Skeletal muscle cell (primary cell): ENCODE measurements at regions not wholly inside any gene's neighbourhood (a gene's known extent, or its start where the extent isn't known, plus 50 kb on each side); places are given as distances from the start of the nearest gene placed in this dataset.
"Not testable (repeated sequence)": the region's sequence is repeated elsewhere in the genome, so short reads cannot be mapped to it uniquely, and the experiment has no call there.

Source experiments
- DNase-seq: peaks from one replicate; pipeline ENCODE4 v3.0.0-alpha.2; 2010; ENCODE audit warnings: low read depth
- H3K4me3 ChIP-seq: 2 replicates; pipeline ENCODE4 v1.5.1; 2011; ENCODE audit warnings: low read depth, mild to moderate bottlenecking, control low read depth, low read length, moderate library complexity

DNA sequence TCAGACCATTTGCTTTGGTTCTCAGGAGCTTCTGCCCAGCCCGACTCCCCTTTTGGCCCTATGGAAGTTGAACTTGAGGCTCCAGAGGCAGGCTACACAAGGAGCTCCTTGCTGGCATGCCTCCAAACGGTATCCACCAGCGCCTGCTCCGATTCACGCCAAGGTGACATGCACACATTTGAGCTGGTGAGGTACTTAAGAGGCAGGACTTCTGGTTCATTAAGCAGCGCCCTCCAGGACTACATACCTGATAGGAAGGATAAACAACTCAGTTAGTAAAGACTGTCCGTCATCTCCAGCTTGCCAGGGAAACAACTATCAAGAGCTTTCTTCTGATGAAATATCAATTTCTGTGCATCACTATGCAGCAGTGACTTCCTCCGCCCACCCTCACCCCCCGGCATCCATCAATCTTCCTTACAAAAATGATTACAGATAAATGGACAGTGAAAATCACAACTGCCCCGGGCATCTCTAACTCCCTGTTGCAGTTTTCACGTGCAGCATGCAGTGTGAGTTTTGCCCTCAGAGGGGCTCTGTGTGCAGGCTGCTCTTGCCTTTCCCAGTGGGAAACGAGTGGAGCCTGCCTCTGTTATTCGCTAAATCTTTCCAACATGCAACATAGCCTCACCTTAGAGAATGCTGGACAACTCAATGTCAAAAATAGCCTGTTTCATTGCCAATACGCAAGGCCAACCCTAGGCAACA lies 122.9 kb downstream of the ARRDC4 start:
- no peak overlapping the region for H3K4me3 ChIP-seq

DNA sequence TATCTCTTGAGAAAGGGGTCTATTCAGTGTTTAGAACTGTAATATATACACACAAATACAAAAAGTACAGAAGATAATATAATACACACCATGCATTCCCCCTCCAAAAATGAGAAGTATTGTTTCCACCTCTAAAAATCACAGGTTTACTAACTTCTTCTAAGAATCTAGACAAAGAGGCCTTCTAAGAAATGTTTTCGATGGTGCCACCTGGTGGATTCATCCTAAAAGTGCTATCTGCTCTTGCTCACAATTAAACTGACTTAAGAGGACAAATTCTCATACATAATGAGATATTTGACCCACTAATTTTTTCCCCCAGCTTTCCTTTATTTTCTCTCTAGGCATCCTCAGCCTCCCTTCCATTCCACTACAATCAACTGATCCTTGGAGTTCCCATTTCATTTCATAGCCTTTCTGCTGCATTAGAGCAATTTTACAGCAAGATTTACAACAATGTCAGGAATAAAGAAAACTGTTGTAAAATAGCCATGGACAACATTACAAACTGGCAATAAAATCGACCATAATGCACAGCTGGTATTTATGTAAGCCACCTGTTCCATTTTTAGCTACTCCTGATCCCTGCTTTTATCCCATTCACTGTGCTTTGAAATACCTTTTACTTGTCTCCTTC lies 124.6 kb downstream of the ARRDC4 start:
- no peak for DNase-seq
- no peak overlapping the region for H3K4me3 ChIP-seq

More for the DNA sequence above, 122.9 kb downstream of the ARRDC4 start:
- no peak for DNase-seq

DNA sequence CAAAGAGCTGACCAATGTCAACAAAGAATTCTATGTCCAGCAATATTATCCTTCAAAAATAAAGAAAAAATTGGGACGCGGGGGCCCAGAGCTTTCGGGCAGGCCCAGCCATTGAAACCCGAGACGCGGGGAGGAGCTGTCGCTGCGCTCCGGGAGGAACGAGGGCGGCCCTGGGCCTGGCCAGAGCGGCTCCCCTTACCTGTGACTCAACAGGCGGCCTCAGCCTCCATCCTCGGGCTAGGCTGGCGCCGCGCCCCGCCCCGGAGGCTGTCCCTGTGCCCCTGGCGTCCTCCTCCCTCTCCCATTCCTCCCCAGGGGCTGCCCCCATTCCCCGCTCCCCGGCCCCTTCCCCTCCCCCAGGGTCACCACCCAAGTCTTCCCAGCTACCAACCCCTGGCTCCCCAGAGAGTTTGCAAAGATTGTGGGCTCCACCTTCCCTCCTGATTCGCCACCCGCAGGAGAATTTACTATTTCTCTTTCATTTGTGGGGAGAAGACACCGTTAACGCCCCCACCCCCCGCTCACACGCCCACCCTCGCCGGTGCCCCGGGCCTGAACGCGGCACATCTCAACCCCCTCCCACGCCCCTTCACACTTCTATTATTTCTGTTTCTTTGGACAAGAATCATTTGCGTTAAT lies 127.9 kb downstream of the ARRDC4 start:
- DNase-seq, result not testable (repeated sequence)

DNA sequence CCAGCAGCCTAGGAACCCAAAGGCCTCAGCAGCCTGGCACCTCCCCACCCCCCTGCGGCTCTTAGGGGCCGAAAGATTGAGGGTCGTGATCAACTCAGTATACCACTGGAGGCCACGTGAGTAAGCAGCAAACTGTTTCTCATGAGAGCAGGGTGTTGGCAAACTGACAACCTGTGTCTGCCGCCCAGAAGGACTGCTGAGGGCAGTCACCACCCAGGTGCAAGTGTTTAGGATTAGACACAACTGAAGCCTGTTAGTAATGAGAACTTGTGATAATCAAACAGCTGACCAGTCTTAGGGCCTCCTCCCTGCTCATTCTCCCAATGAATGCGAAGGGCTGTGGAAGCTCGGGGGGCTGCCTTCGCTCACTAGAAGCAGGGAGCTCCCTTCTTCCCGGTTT lies 128.8 kb downstream of the ARRDC4 start:
- DNase-seq, H3K4me3 ChIP-seq: not testable (repeated sequence)

More for the DNA sequence above, 127.9 kb downstream of the ARRDC4 start:
- H3K4me3 ChIP-seq, result not testable (repeated sequence)

DNA sequence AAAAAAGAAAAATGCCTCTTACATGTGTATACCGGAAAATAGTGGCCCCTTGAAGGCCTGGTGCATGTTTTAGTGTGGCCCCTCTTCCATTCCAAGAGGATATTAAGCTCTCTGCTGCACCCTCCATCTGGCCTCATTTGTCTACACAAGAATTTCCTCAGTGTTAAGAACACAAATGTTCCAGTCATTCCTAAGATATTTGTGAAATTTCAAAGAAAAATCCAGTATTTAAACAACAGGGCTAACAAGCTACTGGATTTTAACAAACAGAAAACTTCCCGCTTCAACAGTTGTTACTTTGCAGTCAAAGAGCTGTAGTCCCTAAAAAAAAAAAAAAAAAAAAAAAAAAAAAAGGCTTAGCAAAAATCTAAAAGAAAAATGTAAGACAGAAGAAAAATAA lies 137.5 kb downstream of the ARRDC4 start:
- DNase-seq, result not testable (repeated sequence)

DNA sequence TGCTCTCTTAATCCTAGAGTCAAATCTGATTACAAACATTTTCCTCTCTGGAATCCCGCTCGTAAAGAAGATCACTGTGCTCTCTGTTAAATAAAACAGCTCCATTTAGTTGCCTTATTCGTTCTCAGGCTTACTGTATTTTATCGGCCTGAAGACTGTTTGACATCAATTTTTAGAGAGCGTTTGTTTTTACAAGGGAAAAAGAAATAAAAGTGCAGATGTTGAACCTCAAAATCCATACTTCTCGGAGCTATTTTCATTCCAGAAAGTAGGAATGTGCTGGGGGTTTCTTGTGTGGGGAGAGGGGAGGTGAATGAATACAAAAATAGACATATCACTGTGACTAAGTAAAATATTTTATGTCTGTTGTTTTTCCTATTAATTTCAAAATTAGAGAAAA lies 140.1 kb downstream of the ARRDC4 start:
- not testable (repeated sequence) for DNase-seq, H3K4me3 ChIP-seq

More for the DNA sequence above, 137.5 kb downstream of the ARRDC4 start:
- not testable (repeated sequence) for H3K4me3 ChIP-seq

DNA sequence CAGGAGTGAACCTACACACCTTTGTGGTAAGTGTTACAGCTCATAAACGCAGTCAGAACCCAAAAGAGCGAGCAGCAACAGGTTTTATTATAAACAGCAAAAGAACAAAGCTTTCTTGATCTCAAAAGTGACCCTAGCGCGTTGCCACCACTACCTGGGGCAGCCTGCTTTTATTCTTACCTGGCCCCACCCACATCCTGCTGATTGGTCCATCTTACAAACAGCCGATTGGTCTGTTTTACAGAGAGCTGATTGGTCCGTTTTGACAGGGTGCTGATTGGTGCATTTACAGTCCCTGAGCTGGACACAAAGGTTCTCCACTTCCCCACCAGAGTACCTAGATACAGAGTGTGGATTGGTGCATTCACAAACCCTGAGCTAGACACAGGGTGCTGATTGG lies 143.1 kb downstream of the ARRDC4 start:
- H3K4me3 ChIP-seq, result no peak overlapping the region
- no peak for DNase-seq

DNA sequence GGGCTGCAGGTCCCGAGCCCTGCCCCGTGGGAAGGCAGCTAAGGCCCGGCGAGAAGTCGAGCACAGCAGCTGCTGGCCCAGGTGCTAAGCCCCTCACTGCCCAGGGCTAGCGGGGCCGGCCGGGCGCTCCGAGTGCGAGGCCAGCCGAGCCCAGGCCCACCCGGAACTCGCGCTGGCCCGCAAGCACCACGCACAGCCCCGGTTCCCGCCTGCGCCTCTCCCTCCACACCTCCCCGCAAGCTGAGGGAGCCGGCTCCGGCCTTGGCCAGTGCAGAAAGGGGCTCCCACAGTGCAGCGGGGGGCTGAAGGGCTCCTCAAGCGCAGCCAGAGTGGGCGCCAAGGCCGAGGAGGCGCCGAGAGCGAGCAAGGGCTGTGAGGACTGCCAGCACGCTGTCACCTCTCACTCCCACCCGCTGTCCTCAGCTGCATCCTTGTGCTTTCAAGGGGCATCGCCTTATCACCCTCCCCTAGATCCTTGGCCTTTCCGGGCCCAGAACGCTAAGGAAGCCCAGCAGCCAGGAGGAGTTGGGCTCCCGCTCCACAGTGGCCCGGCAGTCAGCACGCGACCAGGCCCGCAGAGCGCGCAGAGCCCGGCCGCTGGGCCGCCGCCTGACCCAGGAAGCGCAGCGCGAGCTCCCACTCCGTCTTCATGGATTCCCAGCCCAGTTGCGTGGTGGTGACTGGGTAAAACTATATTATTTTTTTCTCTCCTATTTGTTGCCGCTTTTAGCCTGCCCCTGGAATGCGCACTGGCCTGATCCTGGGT lies 144.1 kb downstream of the ARRDC4 start:
- not testable (repeated sequence) for H3K4me3 ChIP-seq, DNase-seq

DNA sequence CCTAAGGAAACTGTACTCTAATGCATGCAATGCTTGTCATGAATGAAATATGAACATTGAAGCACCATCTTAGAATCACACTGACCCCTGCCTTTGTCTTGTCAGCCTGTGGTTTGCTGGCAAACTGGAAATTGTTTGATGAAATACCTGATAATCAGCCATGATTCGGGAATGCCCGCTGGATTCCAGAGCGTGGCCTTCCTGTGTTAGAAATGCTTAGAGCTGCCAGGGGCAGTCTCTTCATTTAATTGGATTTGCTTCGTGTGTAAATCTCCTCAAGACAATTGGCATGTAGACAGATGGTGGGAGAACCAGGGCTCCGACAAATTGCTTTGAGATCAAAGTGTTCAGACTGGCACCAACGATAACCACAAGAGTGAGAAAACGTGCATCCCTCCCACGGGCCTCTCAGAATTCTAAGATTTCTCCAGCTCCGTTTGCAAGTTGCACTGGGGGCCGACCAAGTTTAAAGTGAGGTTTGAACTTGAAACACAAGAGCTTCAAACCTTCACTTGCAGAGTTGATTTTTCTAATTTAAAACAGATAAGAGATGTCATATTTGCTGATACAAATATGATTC lies 146.2 kb downstream of the ARRDC4 start:
- not testable (repeated sequence) for DNase-seq, H3K4me3 ChIP-seq

DNA sequence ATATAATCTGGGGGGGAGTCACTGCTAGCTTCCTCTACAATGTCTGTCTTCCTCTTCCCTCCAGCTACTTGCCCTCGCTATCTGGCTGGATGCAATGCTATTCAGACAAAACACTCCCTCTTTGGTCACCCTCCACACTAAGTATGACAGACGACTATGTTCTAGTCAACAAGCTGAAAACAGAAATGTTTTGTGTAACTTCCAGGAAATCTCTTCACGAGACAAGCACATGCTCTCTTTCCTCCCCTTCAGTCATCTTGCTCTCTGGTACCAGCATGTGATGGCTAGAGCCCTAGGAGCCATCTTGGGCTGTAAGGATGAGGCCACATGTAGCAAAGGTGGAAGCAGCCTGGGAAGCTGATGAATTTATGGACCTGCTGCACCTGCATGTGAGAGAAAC lies 151.3 kb downstream of the ARRDC4 start:
- DNase-seq, result no peak
- H3K4me3 ChIP-seq, result no peak overlapping the region

DNA sequence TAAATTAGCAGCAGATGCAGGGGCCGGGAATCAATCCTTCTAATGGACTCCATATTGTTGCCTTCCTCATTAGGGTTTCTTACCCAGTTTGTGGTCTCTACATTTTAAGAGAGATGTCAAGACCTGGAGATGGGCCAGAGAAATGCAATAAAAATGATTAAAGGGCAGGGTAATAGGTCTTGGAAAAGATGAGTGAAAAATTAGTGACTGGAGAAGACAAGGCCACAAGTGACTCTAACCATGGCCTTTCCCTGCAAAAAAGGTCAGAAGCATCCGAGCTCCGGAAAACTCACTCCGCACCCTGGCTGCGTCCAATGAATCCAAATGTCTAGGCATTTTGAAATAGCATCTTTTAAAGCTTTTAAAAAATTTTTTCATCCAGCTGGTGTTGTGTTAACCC lies 152.8 kb downstream of the ARRDC4 start:
- no peak overlapping the region for H3K4me3 ChIP-seq
- no peak for DNase-seq

DNA sequence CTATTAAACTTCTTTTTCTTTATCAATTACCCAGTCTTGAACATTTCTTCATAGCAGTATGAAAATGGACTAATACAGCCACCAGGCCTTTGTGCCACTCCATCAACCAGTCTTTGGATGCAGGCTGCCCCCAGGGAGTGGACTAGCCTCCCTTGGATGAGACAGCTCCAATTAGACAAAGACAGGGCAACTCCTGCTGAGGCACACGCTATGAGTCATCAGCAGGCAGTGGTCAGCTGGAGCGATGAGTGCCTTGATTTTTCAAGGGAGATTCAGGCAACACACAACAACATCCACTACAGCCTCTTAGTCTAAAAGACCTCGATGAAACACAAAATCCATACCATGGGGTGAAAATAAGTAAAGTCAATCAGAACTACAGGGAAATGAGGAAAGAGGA lies 160.1 kb downstream of the ARRDC4 start:
- H3K4me3 ChIP-seq, result no peak overlapping the region
- DNase-seq, result no peak

DNA sequence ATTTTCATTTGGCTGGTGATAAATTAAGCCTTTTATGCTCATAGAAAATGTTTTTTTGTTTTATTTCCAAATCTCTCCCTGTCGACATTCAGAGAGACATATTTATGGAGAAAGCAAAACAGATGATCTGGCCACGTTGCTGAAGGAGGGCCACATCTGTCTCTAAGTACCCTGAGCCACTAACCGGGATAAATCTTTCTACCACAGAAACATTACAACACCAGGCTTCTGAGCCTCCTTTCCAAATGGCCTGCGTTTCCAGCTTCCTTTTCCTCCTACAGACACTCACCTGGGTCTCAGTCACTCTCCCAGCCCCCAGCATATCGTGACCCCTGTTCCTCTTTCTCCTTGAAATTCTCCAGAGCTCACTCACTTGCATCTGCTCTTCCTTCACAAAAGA lies 161.0 kb downstream of the ARRDC4 start:
- DNase-seq, result no peak

DNA sequence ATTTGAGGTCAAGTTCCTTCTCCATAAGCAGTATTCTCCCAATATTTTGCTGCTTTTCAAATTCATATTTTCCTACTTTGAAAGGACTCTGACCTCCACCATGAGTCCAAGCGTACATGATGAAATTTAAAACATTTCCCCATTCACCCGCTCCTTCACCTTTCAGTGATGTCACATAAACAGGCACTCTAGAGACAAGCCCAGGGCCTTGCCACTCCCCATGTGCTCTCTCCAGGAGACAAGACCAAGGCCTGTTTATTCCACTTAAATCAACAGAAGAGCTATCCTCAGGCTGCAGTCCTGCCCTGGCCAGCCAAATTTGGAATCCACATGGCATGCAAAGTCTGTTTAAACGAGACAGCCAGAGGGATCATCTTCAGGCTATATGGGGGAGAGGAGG lies 161.5 kb downstream of the ARRDC4 start:
- no peak overlapping the region for H3K4me3 ChIP-seq
- DNase-seq, result no peak

More for the DNA sequence above, 161.0 kb downstream of the ARRDC4 start:
- H3K4me3 ChIP-seq, result no peak overlapping the region

DNA sequence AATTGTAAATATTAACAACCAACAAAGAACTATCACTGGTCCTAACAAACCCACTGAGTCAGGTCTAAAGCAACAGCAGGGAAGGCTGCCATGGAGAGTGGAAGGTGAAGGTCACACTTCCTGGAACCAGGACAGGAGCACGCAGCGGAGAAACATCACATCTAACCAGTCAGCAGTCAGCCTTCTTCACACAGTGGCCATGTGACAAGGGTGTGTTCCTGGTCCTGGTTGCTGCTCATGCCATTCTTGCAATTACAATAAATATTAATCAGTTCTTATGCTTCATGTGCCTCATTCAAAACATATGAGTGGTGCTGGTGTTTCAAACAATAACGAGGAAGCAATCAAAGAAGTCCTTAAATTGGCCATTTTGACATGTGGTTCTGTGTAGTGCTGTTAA lies 162.8 kb downstream of the ARRDC4 start:
- H3K4me3 ChIP-seq, result no peak overlapping the region
- no peak for DNase-seq

DNA sequence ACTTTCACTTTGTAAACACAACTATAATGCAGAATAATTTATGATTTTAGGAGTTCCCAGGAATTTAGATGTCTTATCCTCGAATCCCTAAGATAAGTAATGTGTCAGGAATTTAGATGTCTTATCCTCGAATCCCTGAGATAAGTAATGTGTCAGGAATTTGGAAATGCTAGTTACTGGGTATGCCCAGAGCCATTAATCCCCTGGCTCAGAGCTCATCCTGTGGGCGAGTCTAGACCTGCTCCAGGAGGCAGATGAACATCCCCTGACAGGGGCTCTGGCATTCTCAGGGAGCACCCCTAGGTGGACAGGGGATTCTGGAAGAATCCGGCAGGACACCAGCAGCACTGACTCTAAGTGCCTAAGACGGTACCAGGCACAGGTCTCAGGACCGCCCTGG lies 163.3 kb downstream of the ARRDC4 start:
- no peak for DNase-seq
- H3K4me3 ChIP-seq, result no peak overlapping the region

DNA sequence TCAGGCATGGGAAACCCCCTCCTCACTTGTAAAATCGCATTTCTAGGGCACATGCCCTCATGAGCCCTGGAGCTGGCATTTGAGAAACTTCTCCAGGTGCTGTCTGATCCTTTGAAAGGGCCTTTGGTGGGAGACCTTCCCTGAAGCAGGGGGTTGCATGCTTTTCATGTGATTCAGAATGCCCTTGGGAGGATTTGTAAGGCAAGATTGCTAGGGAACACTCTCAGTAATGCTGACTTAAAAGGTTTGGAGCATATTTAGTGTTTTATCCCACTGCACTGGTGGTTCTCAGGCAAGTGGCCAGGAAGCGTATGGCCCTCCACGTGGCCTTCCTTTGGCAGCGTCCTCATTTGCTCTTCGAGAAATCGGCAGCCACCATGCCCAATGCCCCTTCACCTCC lies 164.1 kb downstream of the ARRDC4 start:
- peak; percentile 36 for DNase-seq
- no peak overlapping the region for H3K4me3 ChIP-seq

DNA sequence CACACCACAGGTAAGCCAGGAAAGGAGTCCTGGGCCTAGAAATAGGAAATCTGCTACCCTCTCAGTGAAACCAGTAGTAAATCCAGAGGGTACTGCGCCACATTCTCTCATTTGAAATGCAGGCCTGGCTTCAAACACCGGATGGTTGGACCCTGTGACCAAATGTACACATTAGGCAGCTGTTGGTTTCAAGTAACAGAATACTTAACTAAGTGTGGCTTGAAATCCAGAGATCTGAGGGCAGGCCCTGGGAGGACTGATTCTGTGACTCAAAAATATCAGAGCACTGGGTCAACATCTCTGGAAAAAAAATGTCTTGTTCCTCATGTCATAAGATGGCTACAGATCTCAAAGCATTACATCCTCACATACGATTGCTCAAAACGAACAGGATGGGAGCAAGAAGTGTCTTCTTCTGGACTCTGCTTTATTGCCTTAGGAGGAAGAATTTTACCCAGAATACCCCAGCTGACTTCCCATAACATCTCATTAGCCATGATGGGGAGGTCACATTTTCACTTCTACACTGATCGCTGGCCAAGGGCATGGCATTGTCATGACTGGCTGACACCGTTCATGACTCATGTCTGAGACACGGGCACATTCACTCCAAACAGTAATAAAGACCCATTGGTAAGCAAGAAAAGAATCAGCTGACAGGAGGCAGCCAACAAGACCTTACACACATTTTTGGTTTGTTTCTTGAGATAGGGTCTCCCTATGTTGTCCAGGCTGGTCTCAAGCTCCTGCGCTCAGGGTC lies 166.0 kb downstream of the ARRDC4 start:
- H3K4me3 ChIP-seq, result no peak overlapping the region
- no peak for DNase-seq

DNA sequence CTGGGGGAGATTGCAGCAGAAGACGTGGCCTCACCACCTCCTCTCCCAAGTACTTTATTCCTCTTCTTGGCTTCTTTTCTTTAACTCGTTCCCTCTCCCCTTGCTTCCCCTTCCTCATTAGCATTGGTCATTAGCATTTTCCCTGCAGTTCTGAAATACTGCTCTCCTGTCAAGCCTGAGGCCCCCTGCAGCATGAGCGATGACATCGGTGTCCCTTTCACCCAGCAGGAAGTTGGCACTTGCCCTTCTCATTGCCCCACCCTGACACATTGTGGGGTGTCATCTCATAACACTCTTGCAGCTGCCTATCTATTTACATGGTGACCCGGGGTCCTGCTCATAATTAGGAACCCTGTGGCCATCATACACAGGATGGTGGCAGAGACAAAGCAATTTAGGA lies 167.1 kb downstream of the ARRDC4 start:
- no peak overlapping the region for H3K4me3 ChIP-seq
- DNase-seq, result no peak
